H1 (cell line): ENCODE measurements at regions not wholly inside any gene's neighbourhood (a gene's known extent, or its start where the extent isn't known, plus 50 kb on each side); places are given as distances from the start of the nearest gene placed in this dataset.

Experiments used
- CTCF ChIA-PET: fragments of 300-600 bp; sonication (Branson Sonifier 250); formaldehyde crosslinking; loops from one replicate; lab custom pipeline; 2021; ENCODE audit not compliant: partially characterized antibody; lab: Charles Lee
- POLR2A ChIA-PET: fragments of 300-600 bp; sonication (Branson Sonifier 250); formaldehyde crosslinking; loops from one replicate; lab custom pipeline; 2021; ENCODE audit warnings: inconsistent platforms; ENCODE audit not compliant: partially characterized antibody; lab: Charles Lee
- DNase-seq, 2 experiments: peaks; one replicate each; pipeline versions ENCODE4 v3.0.0 to v3.0.0-alpha.2; 2010 to 2022; ENCODE audit warnings: low spot score in 2 of 2, low read depth in 1 of 2, mixed read lengths in 1 of 2
- FAIRE-seq: peaks from 2 replicates; lab custom pipeline; 2011; peaks lifted over from hg19 to GRCh38; lab: Jason Lieb, UNC
- H2AFZ ChIP-seq: 2 replicates; pipeline ENCODE4 v1.8.1; 2012; ENCODE audit warnings: low read length, inconsistent platforms
- H2AK5ac ChIP-seq: 2 replicates; pipeline ENCODE4 v1.6.1; 2013; ENCODE audit warnings: low read depth, low read length
- H2BK120ac ChIP-seq: replicated peaks from 2 replicates; pipeline ENCODE3; 2013; ENCODE audit warnings: low read depth, low read length, inconsistent platforms
- H2BK12ac ChIP-seq: 2 replicates; pipeline ENCODE4 v1.6.1; 2013; ENCODE audit warnings: low read depth, low read length
- H2BK15ac ChIP-seq: 2 replicates; pipeline ENCODE4 v1.6.1; 2013; ENCODE audit warnings: low read length
- H2BK20ac ChIP-seq: 2 replicates; pipeline ENCODE4 v1.6.1; 2013; ENCODE audit warnings: low read length
- H2BK5ac ChIP-seq: 2 replicates; pipeline ENCODE4 v1.6.1; 2013; ENCODE audit warnings: low read depth, low read length
- H3K14ac ChIP-seq: 2 replicates; pipeline ENCODE4 v1.6.1; 2013; ENCODE audit warnings: inconsistent platforms; ENCODE audit not compliant: insufficient read length
- H3K18ac ChIP-seq: 2 replicates; pipeline ENCODE4 v1.6.1; 2013; ENCODE audit warnings: low read length; ENCODE audit errors: extremely low read depth
- H3K23ac ChIP-seq: 2 replicates; pipeline ENCODE4 v1.6.1; 2013; ENCODE audit warnings: inconsistent platforms; ENCODE audit not compliant: insufficient read length
- H3K23me2 ChIP-seq: 2 replicates; pipeline ENCODE4 v1.6.1; 2013; ENCODE audit warnings: low read depth, low read length
- H3K27ac ChIP-seq: 2 replicates; pipeline ENCODE4 v1.6.1; 2011; ENCODE audit warnings: low read depth, low read length, inconsistent platforms
- H3K27me3 ChIP-seq, 4 experiments: replicated peaks in 1 of 4; 1 replicate in 1 of 4; 2 replicates in 3 of 4; pipeline versions ENCODE4 v1.6.1 to v1.8.1; 2011 to 2013; ENCODE audit warnings: low read length in 3 of 4, mild to moderate bottlenecking in 3 of 4, inconsistent platforms in 2 of 4, mixed read lengths in 2 of 4, moderate library complexity in 1 of 4; ENCODE audit not compliant: control insufficient read depth in 3 of 4, insufficient read depth in 3 of 4; ENCODE audit errors: extremely low read depth in 1 of 4
- H3K36me3 ChIP-seq, 4 experiments: 2 replicates each; pipeline versions ENCODE4 v1.6.1 to v1.8.1; 2011 to 2013; ENCODE audit warnings: mild to moderate bottlenecking in 4 of 4, low read length in 3 of 4, moderate library complexity in 2 of 4, control low read depth in 1 of 4, inconsistent platforms in 1 of 4; ENCODE audit not compliant: insufficient read depth in 4 of 4, control insufficient read depth in 2 of 4
- H3K4ac ChIP-seq: replicated peaks from 2 replicates; pipeline ENCODE3; 2013; ENCODE audit warnings: low read length, low read depth, mixed read lengths, inconsistent platforms; ENCODE audit not compliant: insufficient read length
- H3K4me1 ChIP-seq, 4 experiments: replicated peaks in 1 of 4; 1 replicate in 1 of 4; 2 replicates in 3 of 4; pipeline versions ENCODE4 v1.6.1 to v1.8.1; 2011 to 2013; ENCODE audit warnings: low read length in 3 of 4, inconsistent platforms in 2 of 4, mixed read lengths in 1 of 4; ENCODE audit not compliant: insufficient read depth in 4 of 4, control insufficient read depth in 3 of 4
- H3K4me2 ChIP-seq, 2 experiments: 2 replicates each; pipeline versions ENCODE4 v1.6.1 to v1.8.1; 2011 to 2013; ENCODE audit warnings: low read depth in 2 of 2, low read length in 2 of 2, control low read depth in 1 of 2, inconsistent platforms in 1 of 2, mild to moderate bottlenecking in 1 of 2; ENCODE audit not compliant: insufficient read depth in 1 of 2
- H3K4me3 ChIP-seq, 4 experiments: fragments of 200-600, 300-600 bp in 1 of 4; sonication (generic), shearing (Covaris generic), sonication (Bioruptor Twin) in 1 of 4; 2 replicates each; pipeline versions ENCODE4 v1.5.1 to v1.8.1; 2011 to 2016; ENCODE audit warnings: low read length in 4 of 4, low read depth in 3 of 4, control low read depth in 2 of 4, inconsistent platforms in 2 of 4, mild to moderate bottlenecking in 2 of 4, mixed read lengths in 1 of 4, moderate library complexity in 1 of 4; ENCODE audit not compliant: insufficient read depth in 2 of 4; ENCODE audit errors: extremely low read depth in 1 of 4
- H3K56ac ChIP-seq: replicated peaks from 2 replicates; pipeline ENCODE3; 2013; ENCODE audit warnings: low read depth, mild to moderate bottlenecking, mixed read lengths, low read length, inconsistent platforms; ENCODE audit not compliant: insufficient read length
- H3K79me1 ChIP-seq: 2 replicates; pipeline ENCODE4 v1.6.1; 2013; ENCODE audit warnings: low read depth, low read length, control low read depth
- H3K79me2 ChIP-seq, 2 experiments: 2 replicates each; pipeline versions ENCODE4 v1.6.1 to v1.8.1; 2012 to 2013; ENCODE audit warnings: low read length in 2 of 2, mild to moderate bottlenecking in 2 of 2, inconsistent platforms in 1 of 2; ENCODE audit not compliant: insufficient read depth in 2 of 2, control insufficient read depth in 1 of 2
- H3K9ac ChIP-seq, 4 experiments: replicated peaks in 1 of 4; 1 replicate in 1 of 4; 2 replicates in 3 of 4; pipeline versions ENCODE4 v1.6.1 to v1.8.1; 2011 to 2013; ENCODE audit warnings: low read depth in 3 of 4, low read length in 3 of 4, control low read depth in 2 of 4, mild to moderate bottlenecking in 2 of 4, moderate library complexity in 2 of 4, inconsistent platforms in 1 of 4; ENCODE audit errors: extremely low read depth in 1 of 4
- H3K9me3 ChIP-seq, 2 experiments: 2 replicates each; pipeline versions ENCODE4 v1.6.1 to v1.8.1; 2012 to 2013; ENCODE audit warnings: mild to moderate bottlenecking in 2 of 2, moderate library complexity in 2 of 2, control low read depth in 1 of 2, inconsistent platforms in 1 of 2, low read depth in 1 of 2, low read length in 1 of 2, mixed read lengths in 1 of 2; ENCODE audit not compliant: insufficient read depth in 2 of 2
- H4K20me1 ChIP-seq, 2 experiments: replicated peaks in 1 of 2; 2 replicates each; pipeline versions ENCODE3 to v1.8.1; 2011 to 2013; ENCODE audit warnings: inconsistent platforms in 2 of 2, low read length in 2 of 2, mild to moderate bottlenecking in 1 of 2; ENCODE audit not compliant: insufficient read depth in 2 of 2, control insufficient read depth in 1 of 2
- H4K5ac ChIP-seq: 2 replicates; pipeline ENCODE4 v1.6.1; 2013; ENCODE audit warnings: low read length, low read depth, mixed read lengths, inconsistent platforms; ENCODE audit not compliant: insufficient read length
- H4K8ac ChIP-seq: 2 replicates; pipeline ENCODE4 v1.8.0; 2013; ENCODE audit warnings: mild to moderate bottlenecking, moderate library complexity, low read length, inconsistent platforms; ENCODE audit not compliant: insufficient read depth; ENCODE audit errors: extremely low read depth
- H4K91ac ChIP-seq: replicated peaks from 2 replicates; pipeline ENCODE3; 2013; ENCODE audit warnings: low read length, mixed read lengths, inconsistent platforms; ENCODE audit not compliant: insufficient read length
- CREB1 ChIP-seq: IDR thresholded peaks from 2 replicates; pipeline ENCODE4 v1.6.1; 2012; ENCODE audit warnings: inconsistent platforms
- RFX5 ChIP-seq: IDR thresholded peaks from 2 replicates; pipeline ENCODE4 v1.6.1; 2011; ENCODE audit warnings: low read depth, low read length, improper control_type of control experiment, borderline replicate concordance
- TAF7 ChIP-seq: optimal IDR thresholded peaks from 2 replicates; pipeline ENCODE3; 2011; ENCODE audit warnings: low read depth, mild to moderate bottlenecking, inconsistent platforms, low read length, moderate library complexity, borderline replicate concordance
- TEAD4 ChIP-seq: IDR thresholded peaks from 2 replicates; pipeline ENCODE4 v1.6.1; 2012; ENCODE audit warnings: low read depth, low read length, inconsistent platforms, mixed read lengths
- TF ChIP-seq, protein P1 (sequence below): IDR thresholded peaks from 2 replicates; pipeline ENCODE4 v1.6.1; 2012; ENCODE audit warnings: inconsistent platforms

DNA sequence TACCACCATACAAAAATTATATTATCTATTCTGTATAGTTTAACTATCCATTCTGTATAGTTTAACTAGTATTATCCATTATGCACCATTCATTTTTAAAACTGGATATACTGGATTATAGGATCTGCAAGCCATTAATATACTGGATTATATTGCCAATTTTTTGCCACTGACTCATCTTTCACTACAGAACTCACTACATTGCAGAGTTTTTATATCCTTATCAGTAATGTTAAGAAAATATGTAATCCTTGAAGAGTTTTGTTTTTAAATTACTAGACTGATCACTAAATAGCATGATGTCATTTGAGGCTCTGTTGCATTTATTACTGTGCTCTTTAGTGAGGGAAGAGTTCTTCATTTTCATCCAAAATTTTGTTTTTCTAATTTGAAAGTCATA is 109.8 kb upstream of the SNX2 start:
- Histone ChIP-seq H3K36me3 (no peaks in the 10 kb centered on the region), H3K4me2 (no peak overlapping the region), H3K79me1 (no peaks in the 10 kb centered on the region), H4K8ac (no peak overlapping the region), H2BK12ac (no peak overlapping the region), H3K4me3 (no peak overlapping the region), H2BK20ac (no peak overlapping the region), H3K79me2 (no peaks in the 10 kb centered on the region), H2BK15ac (no peak overlapping the region), H2AK5ac (no peak overlapping the region), H3K14ac (no peak overlapping the region), H3K4me1 (no peaks in the 10 kb centered on the region), H3K9me3 (no peaks in the 10 kb centered on the region), H2BK5ac (no peak overlapping the region), H3K18ac (no peak overlapping the region), H2AFZ (no peak overlapping the region), H3K27ac (no peak overlapping the region), H3K4ac (no peak overlapping the region), H3K27me3 (no peaks in the 10 kb centered on the region), H3K23ac (no peak overlapping the region), H2BK120ac (no peak overlapping the region), H3K9ac (no peak overlapping the region), H3K56ac (no peak overlapping the region), H4K5ac (no peak overlapping the region), H4K91ac (no peak overlapping the region), H3K23me2 (no peaks in the 10 kb centered on the region), H4K20me1 (no peaks in the 10 kb centered on the region)
- FAIRE-seq (no peak), DNase-seq (no peak)
- CTCF ChIA-PET: no interaction called here
- TF ChIP-seq TEAD4 (no peak), CREB1 (no peak), TAF7 (no peak), RFX5 (no peak)
- TF ChIP-seq, protein P1, sequence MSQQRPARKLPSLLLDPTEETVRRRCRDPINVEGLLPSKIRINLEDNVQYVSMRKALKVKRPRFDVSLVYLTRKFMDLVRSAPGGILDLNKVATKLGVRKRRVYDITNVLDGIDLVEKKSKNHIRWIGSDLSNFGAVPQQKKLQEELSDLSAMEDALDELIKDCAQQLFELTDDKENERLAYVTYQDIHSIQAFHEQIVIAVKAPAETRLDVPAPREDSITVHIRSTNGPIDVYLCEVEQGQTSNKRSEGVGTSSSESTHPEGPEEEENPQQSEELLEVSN: no peak
- POLR2A ChIA-PET: no interaction called here
